AG08395 (cell line): ENCODE measurements at regions not wholly inside any gene's neighbourhood (a gene's known extent, or its start where the extent isn't known, plus 50 kb on each side); places are given as distances from the start of the nearest gene placed in this dataset.
"Not testable (repeated sequence)": the region's sequence is repeated elsewhere in the genome, so short reads cannot be mapped to it uniquely, and the experiment has no call there.

Experiments used
- DNase-seq: peaks from one replicate; pipeline ENCODE4 v3.0.0; 2012; ENCODE audit warnings: mixed read lengths, low spot score

DNA sequence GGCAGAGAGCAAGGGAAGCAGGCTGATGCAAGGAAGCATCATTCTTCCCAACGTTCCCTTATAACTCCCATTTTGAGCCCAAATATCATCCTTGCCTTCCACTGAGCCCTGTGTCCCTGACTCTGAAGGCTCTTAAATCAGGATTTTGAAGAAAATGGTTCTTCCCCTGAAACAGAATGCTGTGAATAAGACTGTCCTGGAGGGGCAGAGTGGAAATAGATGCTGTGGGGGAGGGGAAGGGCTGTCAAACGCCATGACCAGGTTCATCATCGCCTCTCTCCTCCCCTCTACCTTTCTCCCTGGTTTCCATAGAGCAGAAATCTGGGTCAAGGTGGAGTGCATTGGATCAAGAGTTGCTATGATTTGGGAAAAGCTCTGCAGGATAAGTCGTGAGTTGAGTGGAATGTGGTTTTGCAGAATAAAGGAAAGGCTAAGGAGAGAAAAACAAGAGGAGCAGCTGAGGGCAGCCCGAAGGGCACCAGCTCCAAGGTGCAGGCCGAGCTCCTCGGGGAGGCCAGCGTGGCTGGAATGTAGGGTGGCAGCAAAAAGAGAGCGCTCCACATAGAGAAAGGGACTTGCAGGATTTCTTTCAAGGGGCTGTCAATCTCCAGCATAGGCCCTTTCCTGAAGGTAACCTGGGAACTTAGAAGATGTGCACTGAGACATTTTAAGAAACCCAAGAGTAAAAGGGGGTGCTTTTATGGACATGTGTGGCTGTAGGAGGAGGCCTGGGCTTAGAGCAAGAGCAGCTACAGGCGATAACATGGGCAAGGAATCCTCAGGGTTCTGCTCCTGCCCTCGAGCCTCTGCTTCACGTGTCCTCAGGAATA is 120.8 kb upstream of the CDYL start:
- DNase-seq, result no peak

DNA sequence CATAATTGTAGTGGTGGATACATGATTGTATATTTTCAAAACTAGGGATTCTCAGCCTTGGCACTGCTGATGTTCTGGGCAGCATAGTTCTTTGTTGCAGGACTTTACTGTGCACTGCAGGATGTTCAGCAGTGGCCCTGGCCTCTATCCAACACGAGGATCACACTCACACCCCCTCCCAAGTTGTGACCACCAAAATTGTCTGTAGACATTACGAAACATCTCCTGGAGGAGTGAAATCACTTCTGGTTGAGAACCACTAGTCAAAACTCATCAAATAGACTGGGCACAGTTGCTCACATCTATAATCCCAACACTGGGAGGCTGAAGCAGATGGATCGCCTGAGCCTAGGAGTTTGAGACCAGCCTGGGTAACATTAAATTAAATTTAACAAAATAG is 123.1 kb upstream of the CDYL start:
- no peak for DNase-seq

DNA sequence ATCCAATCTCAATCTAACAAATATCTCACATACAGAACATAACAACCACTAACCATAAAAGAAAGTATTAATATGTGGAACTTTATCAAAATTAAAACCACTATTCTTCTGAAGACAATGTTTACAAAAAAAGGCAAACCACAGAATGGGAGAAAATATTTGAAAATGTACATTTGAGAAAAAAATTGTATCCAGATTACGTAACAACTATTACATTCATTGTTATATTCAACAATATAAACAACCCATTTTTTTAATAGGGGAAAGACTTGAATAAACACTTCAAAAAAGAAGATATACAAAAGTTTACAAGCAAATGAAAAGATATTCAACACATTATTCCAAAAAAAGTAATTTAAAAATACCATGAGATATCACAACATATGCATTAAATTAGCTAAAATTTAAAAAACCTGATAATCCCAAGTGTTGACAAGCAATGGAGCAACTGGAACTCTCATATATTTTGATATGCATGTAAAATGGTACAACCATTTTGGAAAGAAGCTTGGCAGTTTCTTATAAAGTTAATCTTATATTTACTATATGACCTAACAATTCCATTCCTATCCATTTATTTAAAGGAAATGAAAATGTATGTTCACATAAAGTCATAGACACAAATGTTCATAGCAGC is 124.3 kb upstream of the CDYL start:
- DNase-seq, result no peak

DNA sequence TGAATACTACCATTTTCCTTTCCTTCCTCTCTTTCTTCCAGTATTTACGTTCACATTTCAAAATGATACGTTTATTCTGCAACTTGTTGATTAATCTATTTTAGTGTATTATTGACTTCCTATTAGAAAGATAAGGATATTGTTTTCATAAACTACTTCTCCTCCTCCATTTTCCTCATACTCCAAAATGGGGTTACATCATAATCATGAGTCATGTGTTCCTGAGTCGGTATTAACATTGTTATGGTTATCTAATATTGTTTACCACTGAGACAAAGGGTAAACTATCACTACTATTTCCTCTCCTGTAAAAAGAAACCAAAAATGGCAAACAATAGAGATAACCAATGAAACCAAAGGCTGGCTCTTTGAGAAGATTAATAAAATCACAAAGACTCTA is 126.5 kb upstream of the CDYL start:
- DNase-seq, result no peak

DNA sequence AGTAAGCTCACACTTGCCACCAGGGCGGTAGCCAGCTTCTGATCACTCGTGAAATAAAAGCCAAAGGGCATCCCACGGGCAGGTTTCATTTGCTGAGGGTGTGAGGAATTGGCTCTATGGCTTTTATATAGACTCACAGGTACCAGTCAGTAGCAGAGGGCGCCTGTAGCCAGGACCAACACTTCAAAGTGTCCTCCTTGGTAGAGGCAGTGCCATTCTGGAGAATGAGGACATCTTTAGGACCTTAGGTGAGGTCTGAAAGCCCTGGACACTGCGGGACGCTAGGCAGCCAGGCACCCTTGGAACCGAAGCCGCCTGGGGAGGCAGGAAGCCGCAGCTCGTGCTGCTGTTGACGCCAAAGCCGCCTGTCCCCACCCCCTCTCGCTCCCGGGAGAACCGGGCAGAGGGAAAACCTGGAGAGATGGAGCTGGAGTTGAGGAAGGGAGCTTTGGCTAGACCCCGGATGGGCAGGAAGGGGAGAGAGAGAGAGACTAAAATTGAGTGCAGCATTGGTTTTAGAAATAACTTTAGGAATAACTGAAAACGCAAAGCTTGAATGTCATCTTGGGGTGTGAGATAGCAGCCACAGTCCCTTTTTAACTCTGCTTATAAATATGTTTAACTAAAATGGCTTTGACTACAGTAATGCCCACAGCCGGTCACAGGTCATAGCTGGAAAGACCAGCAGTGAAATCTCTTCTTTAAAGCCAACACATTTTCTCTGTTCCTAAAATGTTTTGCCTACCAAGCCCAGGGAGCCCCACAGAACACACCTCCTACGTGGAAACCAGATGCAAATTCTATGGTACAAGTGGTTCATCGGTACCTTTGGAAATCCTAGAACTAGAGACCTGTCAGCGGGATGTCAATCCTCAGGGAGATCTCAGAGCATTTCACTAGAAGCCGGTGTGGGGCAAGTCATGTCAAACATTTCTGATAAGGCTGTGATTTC is 128.5 kb upstream of the CDYL start:
- peak; percentile 85 for DNase-seq

DNA sequence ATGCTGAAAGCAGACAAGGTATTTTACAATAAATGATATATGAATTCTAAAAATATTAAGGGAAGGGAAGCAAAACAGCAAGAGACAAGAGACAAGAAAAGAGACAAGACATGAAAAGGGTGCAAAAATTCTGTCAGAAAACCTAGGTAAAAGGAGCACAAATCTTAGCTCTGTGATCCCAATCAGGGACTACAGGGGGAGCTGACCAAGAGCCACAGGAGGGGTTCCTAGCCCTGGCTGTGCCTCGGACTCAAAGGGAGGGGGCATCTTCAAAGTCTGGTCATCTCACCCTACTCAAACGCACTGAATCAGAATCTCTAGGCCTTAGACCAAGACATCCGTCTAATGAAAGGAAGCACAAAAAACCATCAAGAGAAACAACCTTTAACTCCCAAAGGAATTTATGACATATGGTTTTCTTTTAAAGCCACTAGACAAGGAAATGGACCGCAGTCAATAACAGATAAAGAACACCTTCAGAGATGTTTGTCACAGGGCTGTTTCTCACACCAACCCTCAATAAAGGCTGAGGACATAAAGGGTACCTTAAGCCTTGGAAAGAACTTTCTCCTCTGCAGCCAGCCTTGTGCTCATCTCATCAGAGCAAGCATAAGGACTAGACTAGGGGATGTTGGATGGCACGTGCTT is 130.4 kb upstream of the CDYL start:
- DNase-seq, result no peak

DNA sequence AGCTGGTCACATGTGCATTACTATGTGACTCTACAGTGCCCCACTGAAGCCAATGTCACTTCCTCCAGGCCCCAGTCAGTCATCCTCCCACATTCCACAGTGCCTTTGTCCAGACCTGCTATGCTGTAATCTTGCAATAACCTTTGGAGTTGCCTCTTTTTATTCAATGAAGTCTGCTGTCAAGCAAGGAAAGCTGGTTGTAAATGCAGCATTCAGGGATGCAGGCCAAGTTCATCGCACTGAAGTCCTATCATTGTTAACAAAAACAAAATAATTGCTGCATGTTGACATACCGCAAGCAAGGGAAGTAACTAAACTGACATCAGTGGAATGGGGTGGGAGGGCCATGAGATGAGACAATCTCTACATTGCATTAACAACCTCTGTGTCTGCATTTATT is 131.2 kb upstream of the CDYL start:
- no peak for DNase-seq

DNA sequence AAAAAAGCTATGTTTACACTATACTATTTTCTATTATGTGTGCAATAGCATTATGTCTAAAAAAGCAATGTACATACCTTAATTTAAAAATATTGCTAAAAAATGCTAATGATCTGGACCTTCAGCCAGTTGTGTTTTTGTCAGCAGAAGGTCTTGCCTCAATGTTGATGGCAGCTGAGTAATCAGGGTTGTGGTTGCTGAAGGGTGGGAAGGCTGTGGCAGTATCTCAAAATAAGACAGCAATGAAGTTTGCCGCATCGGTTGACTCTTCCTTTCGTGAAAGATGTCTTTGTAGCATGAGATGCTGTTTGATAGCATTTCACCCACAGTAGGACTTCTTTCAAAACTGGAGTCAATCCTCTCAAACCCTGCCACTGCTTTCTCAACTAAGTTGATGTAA is 134.7 kb upstream of the CDYL start:
- DNase-seq, result no peak

DNA sequence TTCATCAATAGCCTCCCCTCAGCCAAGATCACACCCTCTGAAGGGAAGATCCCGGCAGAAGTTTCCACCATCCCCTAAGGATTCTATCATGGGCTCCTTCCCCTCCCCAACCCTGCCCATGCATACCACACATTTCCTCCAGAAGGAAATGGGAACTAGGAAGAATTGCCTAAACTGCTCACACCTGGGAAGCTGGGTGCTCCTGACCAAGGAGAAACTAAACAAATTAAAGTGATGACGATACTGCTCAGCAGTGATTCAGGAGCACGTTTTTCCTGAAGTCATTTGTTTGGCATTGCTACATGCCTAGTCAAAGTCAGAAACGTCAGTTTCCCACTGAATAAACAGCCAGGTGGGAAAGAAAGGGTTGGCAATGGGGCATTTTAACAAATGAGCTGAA is 136.1 kb upstream of the CDYL start:
- DNase-seq, result no peak

DNA sequence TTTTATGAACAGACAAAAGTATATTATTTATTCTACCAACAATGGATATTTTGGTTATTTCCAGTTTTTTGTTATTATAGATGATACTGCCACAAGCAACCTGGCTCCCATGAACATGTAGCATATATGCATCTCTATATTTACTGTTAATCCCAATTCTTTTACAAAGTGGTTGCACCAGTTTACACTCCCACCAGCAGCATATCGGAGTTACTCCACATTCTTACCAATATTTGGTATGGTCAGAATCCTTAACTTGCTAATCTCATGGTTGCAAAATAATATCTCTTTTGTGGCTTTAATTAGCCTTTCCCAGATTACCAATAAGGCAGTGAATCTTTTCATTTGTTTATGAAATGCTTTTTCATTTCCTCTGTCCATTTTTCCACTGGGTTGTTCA is 137.6 kb upstream of the CDYL start:
- no peak for DNase-seq

DNA sequence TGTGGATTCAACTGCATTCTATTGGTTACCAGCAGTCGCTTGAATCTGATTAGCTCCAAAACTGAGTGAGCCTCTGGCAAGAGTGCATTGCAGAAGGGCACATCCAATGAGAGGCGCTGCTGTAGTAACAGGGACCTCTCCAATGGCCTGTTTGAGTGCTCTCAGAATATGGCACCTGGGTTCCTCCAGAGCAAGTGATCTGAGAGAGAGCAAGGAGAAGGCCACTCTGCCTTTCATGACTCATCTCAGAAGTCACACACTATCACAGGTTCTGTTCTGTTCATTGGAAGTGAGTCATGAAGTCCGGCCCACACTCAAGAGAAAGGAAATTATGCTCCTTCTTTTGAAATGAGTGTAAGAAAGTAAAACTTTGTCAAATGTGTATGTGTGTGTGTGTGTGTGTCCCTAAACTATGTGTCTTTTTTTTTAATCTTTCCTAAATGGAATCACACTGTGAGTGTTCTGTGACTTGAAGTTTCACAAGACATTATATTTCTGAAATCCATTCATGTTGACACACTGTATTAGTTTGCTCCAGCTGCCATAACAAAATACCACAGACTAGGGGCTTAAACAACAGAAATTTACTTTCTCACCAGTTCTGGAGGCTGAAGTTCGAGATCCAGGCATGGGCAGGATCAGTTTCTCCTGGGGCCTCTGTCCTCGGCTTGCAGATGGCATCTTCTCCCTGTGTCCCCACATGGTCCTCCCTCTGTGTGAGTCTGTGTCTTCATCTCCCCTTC is 138.3 kb upstream of the CDYL start:
- DNase-seq, result peak; percentile 67

DNA sequence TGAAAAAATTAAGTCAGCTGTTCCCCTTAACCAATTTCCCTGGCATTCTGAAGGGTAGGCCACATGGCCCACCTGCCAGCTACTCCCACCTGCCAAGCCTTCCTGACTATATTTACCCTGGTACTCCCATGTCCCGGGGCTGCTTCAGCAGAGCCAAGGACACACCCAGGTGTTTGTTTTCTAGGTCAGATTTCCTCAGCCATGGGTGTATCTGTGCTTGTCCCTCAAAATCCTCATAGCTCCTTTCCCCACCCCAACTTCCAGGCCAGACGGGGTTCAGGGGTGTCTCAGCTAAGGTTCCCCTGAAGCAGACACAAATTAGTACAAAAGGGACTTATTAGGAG is 139.4 kb upstream of the CDYL start:
- no peak for DNase-seq

DNA sequence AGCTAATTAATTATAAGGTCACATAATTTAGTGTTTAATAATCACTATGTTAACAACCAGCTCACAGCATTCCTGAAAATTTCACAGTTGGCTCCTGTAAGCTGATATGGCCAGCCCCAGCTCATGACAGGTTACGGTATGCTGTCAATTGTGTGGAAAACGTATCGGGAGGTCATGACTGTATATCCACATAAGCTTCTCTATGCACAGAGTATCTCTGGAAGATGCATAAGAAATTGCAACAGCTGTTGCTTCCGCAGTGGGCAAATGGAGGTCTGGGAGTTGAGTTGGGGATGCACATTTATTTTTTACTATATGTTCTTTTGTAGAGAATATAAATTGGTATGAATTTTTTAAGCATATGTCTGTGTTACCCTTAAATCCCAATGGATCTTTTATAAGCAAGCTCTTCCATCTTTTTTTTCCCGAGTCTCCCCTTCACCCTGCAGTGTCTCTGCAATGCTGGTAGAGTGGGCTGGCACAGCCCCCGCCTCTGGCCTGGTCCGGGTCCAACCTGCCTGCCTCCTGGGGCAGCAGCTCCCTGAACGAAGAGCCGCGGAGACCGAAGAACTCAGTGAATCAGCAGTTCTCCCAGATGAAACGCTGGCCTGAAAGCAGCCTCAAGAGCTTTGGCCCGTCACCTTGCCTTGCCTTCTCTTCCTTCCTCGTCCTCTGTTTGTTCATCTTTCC is 139.9 kb upstream of the CDYL start:
- DNase-seq, result no peak

DNA sequence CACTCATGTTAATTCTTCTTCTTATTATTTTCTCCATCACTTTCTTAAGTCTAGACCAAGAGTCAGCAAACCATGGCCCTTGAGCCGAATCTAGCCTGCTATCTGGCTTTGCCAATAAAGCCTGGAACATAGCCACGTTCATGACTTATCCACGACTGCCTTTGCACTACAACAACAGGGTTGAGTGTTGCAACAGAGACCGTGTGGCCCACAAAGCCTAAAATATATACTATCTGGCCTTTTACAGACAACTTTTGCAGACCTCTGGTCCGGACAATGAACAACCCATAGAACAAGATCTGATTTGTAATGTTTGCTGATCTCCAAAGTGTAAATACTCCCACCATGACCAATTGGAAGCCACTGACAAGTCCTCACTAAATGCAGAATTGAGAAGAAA is 140.5 kb upstream of the CDYL start:
- DNase-seq, result no peak

DNA sequence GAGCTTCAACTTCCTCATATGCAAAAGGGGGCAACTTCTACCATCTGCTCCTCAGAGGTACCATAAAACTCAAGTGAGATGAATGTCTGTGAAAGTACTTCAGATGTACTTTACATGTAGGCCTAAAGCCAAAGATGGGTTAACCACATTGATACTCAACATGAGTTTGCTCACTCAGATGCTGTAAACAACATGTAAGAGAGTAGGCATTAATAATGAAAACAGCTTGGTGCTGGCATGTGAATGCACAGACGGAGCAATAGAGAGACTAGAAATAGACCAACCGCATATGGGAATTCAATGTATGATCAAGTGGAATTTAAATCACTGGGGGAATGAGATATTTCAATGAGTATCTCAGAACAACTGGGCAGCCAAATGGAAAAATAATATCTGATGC is 143.8 kb upstream of the CDYL start:
- DNase-seq, result no peak

DNA sequence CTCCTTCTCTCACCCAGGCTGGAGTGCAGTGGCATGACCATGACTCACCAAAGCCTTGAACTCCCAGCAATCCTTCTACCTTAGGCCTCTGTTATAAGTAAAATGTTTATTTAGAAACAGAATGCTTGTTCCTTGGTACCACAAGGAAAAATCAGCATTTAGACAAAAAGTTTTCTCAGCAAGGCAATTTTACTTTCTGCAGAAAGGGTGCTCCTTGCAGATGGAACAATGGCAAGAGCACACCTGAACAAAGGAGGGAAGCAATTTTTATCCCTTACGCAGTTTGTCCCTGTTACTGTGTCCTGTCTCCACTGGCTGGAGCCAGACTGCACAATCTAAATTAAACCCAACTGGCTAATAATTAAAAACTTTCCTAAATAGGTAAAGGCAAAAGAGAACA is 146.4 kb upstream of the CDYL start:
- DNase-seq, result not testable (repeated sequence)

DNA sequence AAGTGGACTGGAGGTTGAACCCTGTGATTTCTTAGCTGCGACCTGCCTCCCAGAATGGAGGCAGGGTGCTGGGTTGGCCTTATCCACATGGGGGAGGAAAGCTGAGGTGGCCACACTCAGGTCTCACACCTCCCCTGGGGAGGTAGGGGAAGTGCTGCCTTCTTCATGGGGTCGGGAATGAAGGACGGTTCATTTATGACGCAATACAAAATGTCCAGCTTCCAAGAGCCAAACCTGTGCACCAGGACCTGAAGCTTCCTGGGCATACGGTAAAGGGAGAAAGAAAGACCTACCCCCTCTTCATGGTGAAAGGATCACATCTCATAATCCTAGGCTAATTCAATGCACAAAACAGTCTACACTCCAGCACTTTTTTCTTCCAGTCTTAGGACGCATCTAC is 150.6 kb upstream of the CDYL start:
- DNase-seq, result no peak

DNA sequence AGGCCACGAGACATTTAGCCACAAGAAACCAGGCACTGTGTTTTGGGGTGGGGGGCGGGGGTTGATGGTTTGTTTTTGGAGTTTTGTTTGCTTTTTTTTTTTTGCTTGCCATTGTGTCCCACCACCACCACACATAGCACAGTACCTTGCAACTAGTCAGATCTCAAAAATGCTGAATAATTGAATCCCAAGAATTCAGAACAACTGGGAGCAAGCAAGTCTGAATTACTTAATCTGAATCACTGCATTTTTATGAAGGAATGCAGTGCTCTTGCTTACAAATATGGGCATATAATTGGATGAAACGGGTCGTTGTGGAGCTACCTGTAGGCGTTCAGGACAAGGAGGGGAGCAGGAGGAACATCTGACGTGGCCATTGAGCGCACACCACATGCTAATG is 151.5 kb upstream of the CDYL start:
- peak; percentile 50 for DNase-seq

DNA sequence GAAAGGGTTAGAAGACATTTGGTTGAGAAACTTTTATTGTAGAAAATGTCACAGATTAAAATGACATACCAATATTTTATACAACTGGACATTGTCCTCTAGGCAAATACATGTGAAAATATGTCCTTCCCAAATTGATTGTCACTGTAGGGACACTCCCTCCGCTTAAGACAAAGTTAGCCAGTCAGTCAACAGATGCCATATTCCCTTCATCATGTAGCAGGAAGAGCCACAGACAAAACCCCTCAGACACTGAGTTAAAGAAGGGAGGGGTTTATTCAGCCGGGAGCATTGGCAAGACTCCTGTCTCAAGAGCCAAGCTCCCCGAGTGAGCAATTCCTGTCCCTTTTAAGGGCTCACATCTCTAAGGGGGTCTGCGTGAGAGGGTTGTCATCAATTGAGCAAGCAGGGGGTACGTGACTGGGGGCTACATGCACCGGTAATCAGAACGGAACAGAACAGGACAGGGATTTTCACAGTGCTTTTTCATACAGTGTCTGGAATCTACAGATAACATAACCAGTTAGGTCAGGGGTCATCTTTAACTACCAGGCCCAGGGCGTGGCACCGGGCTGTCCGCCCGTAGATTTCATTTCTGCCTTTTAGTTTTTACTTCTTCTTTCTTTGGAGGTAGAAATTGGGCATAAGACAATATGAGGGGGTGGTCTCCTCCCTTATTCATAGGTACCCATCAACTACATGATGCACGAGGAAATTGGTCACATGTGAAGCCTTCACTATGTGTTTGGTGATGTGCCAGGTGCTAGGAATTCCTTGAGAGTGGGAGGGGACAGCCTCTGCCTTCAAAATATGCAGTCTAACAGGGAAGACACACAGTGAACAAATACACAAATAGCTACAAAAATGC is 155.7 kb upstream of the CDYL start:
- DNase-seq, result no peak

DNA sequence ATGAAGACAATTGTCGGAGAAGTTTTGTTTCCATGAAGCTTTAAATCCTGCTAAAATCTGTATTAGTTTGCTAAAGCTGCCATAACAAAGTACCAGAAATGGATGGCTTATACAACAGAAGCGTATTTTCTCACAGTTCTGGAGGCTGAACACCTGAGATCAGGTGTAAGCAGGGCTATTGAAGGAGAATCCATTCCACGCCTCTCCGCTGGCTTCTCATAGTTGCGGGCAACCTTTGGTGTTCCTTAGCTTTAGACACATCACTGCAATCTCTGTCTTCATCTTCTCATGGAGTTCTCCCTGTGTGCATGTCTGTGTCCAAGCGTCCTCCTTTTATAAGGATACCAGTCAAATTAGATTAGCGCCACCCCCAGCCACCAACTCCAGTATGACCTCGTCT is 159.9 kb upstream of the CDYL start:
- DNase-seq, result no peak
